BJ (cell line): ENCODE measurements at regions not wholly inside any gene's neighbourhood (a gene's known extent, or its start where the extent isn't known, plus 50 kb on each side); places are given as distances from the start of the nearest gene placed in this dataset.

ENCODE experiments used
- CTCF ChIA-PET: fragments of 350-600 bp; formaldehyde crosslinking; extraction: SDS; loops from one replicate; lab custom pipeline; 2021; ENCODE audit warnings: antibody characterized with exemption, inconsistent platforms; lab: Yijun Ruan, JAX
- POLR2A ChIA-PET: fragments of 300-600 bp; sonication (Branson Sonifier 250); formaldehyde crosslinking; extraction: SDS; loops from one replicate; lab custom pipeline; 2021; ENCODE audit warnings: antibody characterized with exemption; lab: Charles Lee
- DNase-seq: peaks from one replicate; pipeline ENCODE4 v3.0.0-alpha.2; 2011; ENCODE audit warnings: low read depth
- H3K27me3 ChIP-seq: 2 replicates; pipeline ENCODE4 v1.6.0; 2011; ENCODE audit warnings: low read length; ENCODE audit not compliant: control insufficient read depth, insufficient read depth
- H3K36me3 ChIP-seq: 2 replicates; pipeline ENCODE4 v1.5.1; 2011; ENCODE audit warnings: low read length; ENCODE audit not compliant: control insufficient read depth, insufficient read depth
- H3K4me3 ChIP-seq: 2 replicates; pipeline ENCODE4 v1.5.1; 2011; ENCODE audit warnings: low read depth, mild to moderate bottlenecking, control low read depth, low read length
- TF ChIP-seq, protein P1 (sequence below): IDR thresholded peaks from 2 replicates; pipeline ENCODE4 v1.5.1; 2011; ENCODE audit warnings: low read depth, mild to moderate bottlenecking, control low read depth, inconsistent platforms, low read length, moderate library complexity; ENCODE audit not compliant: insufficient read depth

DNA sequence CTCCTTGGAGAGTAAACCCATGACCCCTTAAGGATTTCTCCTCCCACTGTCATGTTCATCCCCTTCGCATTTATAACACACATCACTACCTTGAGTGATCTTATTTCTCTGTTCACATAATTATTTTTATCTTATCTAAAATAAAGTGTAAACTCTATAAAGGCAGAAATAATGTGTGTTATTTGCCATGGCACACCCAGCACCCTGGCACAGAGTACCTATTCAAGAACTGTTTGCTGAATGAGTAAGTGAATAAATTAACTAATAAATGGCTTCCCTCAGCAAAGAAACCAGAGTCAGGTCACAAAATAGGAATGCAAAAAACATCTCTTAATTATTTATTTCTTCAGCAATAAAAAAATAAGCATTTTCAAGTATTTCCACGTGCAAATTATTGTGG is 330.3 kb upstream of the GHITM start:
- Histone ChIP-seq H3K4me3 (no peak overlapping the region), H3K27me3 (no peaks in the 10 kb centered on the region), H3K36me3 (no peaks in the 10 kb centered on the region)
- POLR2A ChIA-PET, result no interaction called here
- TF ChIP-seq, protein P1, sequence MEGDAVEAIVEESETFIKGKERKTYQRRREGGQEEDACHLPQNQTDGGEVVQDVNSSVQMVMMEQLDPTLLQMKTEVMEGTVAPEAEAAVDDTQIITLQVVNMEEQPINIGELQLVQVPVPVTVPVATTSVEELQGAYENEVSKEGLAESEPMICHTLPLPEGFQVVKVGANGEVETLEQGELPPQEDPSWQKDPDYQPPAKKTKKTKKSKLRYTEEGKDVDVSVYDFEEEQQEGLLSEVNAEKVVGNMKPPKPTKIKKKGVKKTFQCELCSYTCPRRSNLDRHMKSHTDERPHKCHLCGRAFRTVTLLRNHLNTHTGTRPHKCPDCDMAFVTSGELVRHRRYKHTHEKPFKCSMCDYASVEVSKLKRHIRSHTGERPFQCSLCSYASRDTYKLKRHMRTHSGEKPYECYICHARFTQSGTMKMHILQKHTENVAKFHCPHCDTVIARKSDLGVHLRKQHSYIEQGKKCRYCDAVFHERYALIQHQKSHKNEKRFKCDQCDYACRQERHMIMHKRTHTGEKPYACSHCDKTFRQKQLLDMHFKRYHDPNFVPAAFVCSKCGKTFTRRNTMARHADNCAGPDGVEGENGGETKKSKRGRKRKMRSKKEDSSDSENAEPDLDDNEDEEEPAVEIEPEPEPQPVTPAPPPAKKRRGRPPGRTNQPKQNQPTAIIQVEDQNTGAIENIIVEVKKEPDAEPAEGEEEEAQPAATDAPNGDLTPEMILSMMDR, result no peak
- CTCF ChIA-PET, result no interaction called here
- DNase-seq, result no peak

- CTCF ChIA-PET, result no interaction called here
- POLR2A ChIA-PET, result no interaction called here
These were observed 322.4 kb upstream of the GHITM start for GRCh38 chr10:83816942-83817341.

GRCh38 chr10:83817797-83818196 is 321.5 kb upstream of the GHITM start:
- no peaks in the 10 kb centered on the region for H3K27me3 ChIP-seq
- POLR2A ChIA-PET, result no interaction called here
- H3K36me3 ChIP-seq, result no peaks in the 10 kb centered on the region
- CTCF ChIA-PET, result interaction anchor here (0.7 kb wide), 1 partner anchor 360 kb away, joined by 3 read pairs; no protein-coding TSS in a partner anchor
- no peak overlapping the region for H3K4me3 ChIP-seq
- no peak for DNase-seq
- TF ChIP-seq, protein P1, result no peak

More at GRCh38 chr10:83816942-83817341, 322.4 kb upstream of the GHITM start:
- TF ChIP-seq, protein P1, result no peak
- no peak overlapping the region for H3K4me3 ChIP-seq
- H3K27me3 ChIP-seq, result no peaks in the 10 kb centered on the region
- no peaks in the 10 kb centered on the region for H3K36me3 ChIP-seq
- DNase-seq, result no peak

- POLR2A ChIA-PET, result no interaction called here
- no peak overlapping the region for H3K4me3 ChIP-seq
- no peak for DNase-seq
These were observed 319.7 kb upstream of the GHITM start for GRCh38 chr10:83819609-83820008.

DNA sequence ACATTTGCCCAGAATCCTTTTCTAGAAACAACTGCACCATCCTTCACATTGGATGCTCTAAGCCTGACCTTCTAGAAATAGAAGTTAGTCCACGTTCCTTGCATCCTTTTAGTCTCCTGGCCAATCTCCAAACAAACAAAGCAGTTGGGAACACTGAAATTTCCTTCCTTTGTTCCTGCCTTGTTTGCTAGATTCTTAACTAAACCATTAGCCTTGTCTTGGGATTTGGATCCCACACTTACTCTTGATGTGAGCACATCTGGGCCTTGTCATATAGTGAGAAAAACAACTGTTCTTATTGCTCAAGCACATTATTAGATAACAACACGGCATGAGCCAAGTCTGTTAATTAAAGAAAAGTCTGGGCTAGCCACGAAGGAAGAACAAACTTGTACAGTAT is 319.3 kb upstream of the GHITM start:
- no peaks in the 10 kb centered on the region for H3K27me3 ChIP-seq
- CTCF ChIA-PET, result no interaction called here
- DNase-seq, result no peak
- TF ChIP-seq, protein P1, result no peak
- no peaks in the 10 kb centered on the region for H3K36me3 ChIP-seq
- POLR2A ChIA-PET, result no interaction called here
- H3K4me3 ChIP-seq, result no peak overlapping the region

More at GRCh38 chr10:83819609-83820008, 319.7 kb upstream of the GHITM start:
- CTCF ChIA-PET, result no interaction called here
- TF ChIP-seq, protein P1, result no peak
- Histone ChIP-seq H3K27me3 (no peaks in the 10 kb centered on the region), H3K36me3 (no peaks in the 10 kb centered on the region)
